Testis (tissue), 2 donors: ENCODE measurements at regions not wholly inside any gene's neighbourhood (a gene's known extent, or its start where the extent isn't known, plus 50 kb on each side); places are given as distances from the start of the nearest gene placed in this dataset.

Experiments
- DNase-seq: peaks from one replicate; pipeline ENCODE4 v3.0.0-alpha.2; 2019
- H3K27ac ChIP-seq, 2 donors: fragments of 200-600 bp; sonication (generic); one replicate each; pipeline ENCODE4 v1.5.1; 2019
- H3K27me3 ChIP-seq: fragments of 200-600 bp; sonication (generic); one replicate; pipeline ENCODE4 v1.5.1; 2019
- H3K36me3 ChIP-seq: fragments of 200-600 bp; sonication (generic); one replicate; pipeline ENCODE4 v1.5.1; 2017; ENCODE audit warnings: low read depth; ENCODE audit errors: missing control alignments
- H3K4me1 ChIP-seq: fragments of 200-600 bp; sonication (generic); one replicate; pipeline ENCODE4 v1.5.1; 2019
- H3K4me3 ChIP-seq, 2 donors: fragments of 200-600 bp; sonication (generic); one replicate each; pipeline ENCODE4 v1.5.1; 2017 to 2019
- H3K9me3 ChIP-seq: fragments of 200-600 bp; sonication (generic); one replicate; pipeline ENCODE4 v1.5.1; 2017
- CTCF ChIP-seq, 3 experiments: fragments of 450-650 bp in 2 of 3; fragments of 200-600 bp in 1 of 3; sonication (generic) in 1 of 3; IDR thresholded peaks; one replicate each; pipeline ENCODE4 v1.5.1; 2016 to 2019; ENCODE audit warnings: antibody characterized with exemption in 3 of 3, mild to moderate bottlenecking in 2 of 3, moderate library complexity in 1 of 3
- POLR2A ChIP-seq: fragments of 450-650 bp; IDR thresholded peaks from one replicate; pipeline ENCODE4 v1.6.1; 2017; ENCODE audit warnings: antibody characterized with exemption, mild to moderate bottlenecking, moderate library complexity
- WGBS, 2 donors: methylation state at CpG; one replicate each; pipeline ENCODE4 v1.1.5; 2018; 5-methylcytosine and 5-hydroxymethylcytosine counted together
- intact Hi-C: fragments of 100-400 bp; cut with DNase I; formaldehyde crosslinking; loops from one replicate; pipeline ENCODE4 v1.15.1; 2023; ENCODE audit warnings: low total_unique reads

GRCh38 chr11:119858288-119858687, 129.3 kb upstream of the NECTIN1 start:
- 58 to 67% methylated on average over 12 of the region's 12 CpGs for WGBS, 2 donors
- Histone ChIP-seq H3K4me3 (no peak overlapping the region), H3K27me3 (no peaks in the 10 kb centered on the region), H3K36me3 (no peaks in the 10 kb centered on the region), H3K27ac (no peak overlapping the region), H3K9me3 (no peaks in the 10 kb centered on the region), H3K4me1 (peaks cover 11% of the 10 kb centered on the region)
- DNase-seq, result no peak
- intact Hi-C loops, result no loop called here
- no peak for TF ChIP-seq CTCF (IDR thresholded peaks at IDR 0.05)
- TF ChIP-seq POLR2A, result no peak

GRCh38 chr11:119856681-119857485, 127.9 kb upstream of the NECTIN1 start:
- intact Hi-C loops, result no loop called here
- DNase-seq, result no peak
- WGBS, 2 donors, result 89 to 94% methylated on average over 10 of the region's 10 CpGs
- H3K4me1 ChIP-seq, result peaks cover 11% of the 10 kb centered on the region
- H3K27ac ChIP-seq, result no peak overlapping the region
- H3K4me3 ChIP-seq, result no peak overlapping the region
- H3K36me3 ChIP-seq, result no peaks in the 10 kb centered on the region
- no peaks in the 10 kb centered on the region for H3K9me3 ChIP-seq
- no peak for TF ChIP-seq CTCF (IDR thresholded peaks at IDR 0.05)
- no peaks in the 10 kb centered on the region for H3K27me3 ChIP-seq

DNA sequence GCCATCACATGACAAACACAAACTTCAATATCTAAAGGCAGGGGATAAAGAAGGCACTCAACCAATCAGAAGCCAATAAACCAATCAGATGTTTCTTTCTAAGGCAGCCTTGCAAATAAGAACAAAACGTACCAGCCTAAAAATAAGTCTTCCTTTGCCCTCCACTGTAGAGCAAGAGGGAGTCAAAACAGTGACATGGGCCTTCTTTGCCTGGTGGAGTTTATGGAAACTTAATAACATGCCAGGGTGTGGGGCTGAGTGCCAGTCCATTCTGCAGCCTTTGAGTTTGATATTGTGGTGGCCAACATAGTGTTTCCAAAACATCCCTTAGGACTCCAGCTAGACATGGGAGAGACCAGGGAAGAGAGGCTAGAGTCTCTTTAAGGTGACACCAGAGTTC, 126.1 kb upstream of the NECTIN1 start:
- Histone ChIP-seq H3K27me3 (no peaks in the 10 kb centered on the region), H3K4me3 (no peak overlapping the region), H3K9me3 (no peaks in the 10 kb centered on the region), H3K27ac (no peak overlapping the region), H3K4me1 (peaks cover 11% of the 10 kb centered on the region), H3K36me3 (no peaks in the 10 kb centered on the region)
- intact Hi-C loops, result no loop called here
- DNase-seq, result no peak
- TF ChIP-seq POLR2A (no peak), CTCF (IDR thresholded peaks at IDR 0.05) (no peak)
- 60 to 67% methylated on average over 1 of the region's 1 CpG for whole genome bisulfite sequencing, 2 donors

DNA sequence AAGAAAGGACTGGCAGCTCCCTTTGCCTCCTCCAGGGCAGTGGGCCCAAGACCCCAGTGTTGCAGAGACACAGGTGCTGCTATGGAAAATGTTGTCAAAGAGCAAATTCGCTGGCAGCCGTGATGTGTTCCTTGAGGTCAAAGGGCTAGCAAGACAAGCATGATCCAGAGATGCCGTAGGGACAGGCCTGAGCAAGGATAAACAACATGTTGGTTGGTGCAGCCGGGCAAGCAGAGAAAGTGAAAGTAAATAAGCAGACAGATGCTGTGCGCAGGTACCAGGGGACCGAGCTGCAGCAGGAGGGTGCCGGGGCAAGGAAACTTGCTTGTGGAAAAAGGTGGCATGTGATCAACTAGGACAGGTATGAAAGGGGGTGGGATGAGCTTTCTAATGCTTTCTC, 125.5 kb upstream of the NECTIN1 start:
- no peak overlapping the region for H3K27ac ChIP-seq
- H3K27me3 ChIP-seq, result no peaks in the 10 kb centered on the region
- H3K9me3 ChIP-seq, result no peaks in the 10 kb centered on the region
- no peak overlapping the region for H3K4me3 ChIP-seq
- no peaks in the 10 kb centered on the region for H3K36me3 ChIP-seq
- H3K4me1 ChIP-seq, result peaks cover 11% of the 10 kb centered on the region
- no peak for DNase-seq
- intact Hi-C loops, result no loop called here
- 82 to 92% methylated on average over 7 of the region's 7 CpGs for WGBS, 2 donors
- no peak for TF ChIP-seq POLR2A
- no peak for TF ChIP-seq CTCF (IDR thresholded peaks at IDR 0.05)
